DOHH2 (cell line): ENCODE measurements at regions not wholly inside any gene's neighbourhood (a gene's known extent, or its start where the extent isn't known, plus 50 kb on each side); places are given as distances from the start of the nearest gene placed in this dataset.

Experiments used
- H3F3A ChIP-seq: fragments of 200-600 bp; sonication (generic), shearing (Covaris generic); 2 replicates; pipeline ENCODE4 v1.6.0; 2016; ENCODE audit warnings: antibody characterized with exemption, mild to moderate bottlenecking; ENCODE audit not compliant: control insufficient read depth, insufficient read depth
- H3K27ac ChIP-seq: fragments of 200-600 bp; sonication (generic); 2 replicates; pipeline ENCODE4 v1.5.1; 2014; ENCODE audit warnings: low read depth, mild to moderate bottlenecking, low read length, moderate library complexity
- H3K27me3 ChIP-seq: fragments of 200-600 bp; sonication (generic); 2 replicates; pipeline ENCODE4 v1.6.1; 2014; ENCODE audit warnings: mild to moderate bottlenecking, low read length, mixed read lengths; ENCODE audit not compliant: control insufficient read depth
- H3K36me3 ChIP-seq: fragments of 200-600 bp; sonication (generic); 2 replicates; pipeline ENCODE4 v1.6.1; 2014; ENCODE audit warnings: mild to moderate bottlenecking, low read length, moderate library complexity, mixed read lengths; ENCODE audit not compliant: control insufficient read depth
- H3K4me1 ChIP-seq: fragments of 200-600 bp; sonication (generic); 2 replicates; pipeline ENCODE4 v1.6.1; 2014; ENCODE audit warnings: mild to moderate bottlenecking, low read length, mixed read lengths; ENCODE audit not compliant: control insufficient read depth
- H3K4me2 ChIP-seq: fragments of 200-600 bp; sonication (generic); 2 replicates; pipeline ENCODE4 v1.6.0; 2014; ENCODE audit warnings: mild to moderate bottlenecking, low read length, moderate library complexity
- H3K4me3 ChIP-seq: fragments of 200-600 bp; sonication (generic); 2 replicates; pipeline ENCODE4 v1.5.1; 2014; ENCODE audit warnings: mild to moderate bottlenecking, low read length, mixed read lengths
- H3K79me2 ChIP-seq: fragments of 200-600 bp; sonication (generic); 2 replicates; pipeline ENCODE4 v1.6.1; 2014; ENCODE audit warnings: mild to moderate bottlenecking, low read length, mixed read lengths; ENCODE audit not compliant: control insufficient read depth
- H3K9me2 ChIP-seq: fragments of 200-600 bp; sonication (generic); replicated peaks from 2 replicates; pipeline ENCODE4 v1.6.1; 2014; ENCODE audit warnings: mild to moderate bottlenecking, low read length, mixed read lengths; ENCODE audit not compliant: control insufficient read depth
- H3K9me3 ChIP-seq: fragments of 200-600 bp; sonication (generic); 2 replicates; pipeline ENCODE4 v1.6.1; 2014; ENCODE audit warnings: antibody characterized with exemption, low read length, mixed read lengths; ENCODE audit not compliant: control insufficient read depth, insufficient read depth
- H4K20me1 ChIP-seq: fragments of 200-600 bp; sonication (generic); 2 replicates; pipeline ENCODE4 v1.6.0; 2014; ENCODE audit warnings: low read depth, mild to moderate bottlenecking, antibody characterized with exemption, low read length, moderate library complexity; ENCODE audit not compliant: control insufficient read depth, insufficient read depth
- EZH2phosphoT487 ChIP-seq: fragments of 200-600 bp; sonication (generic); IDR thresholded peaks from 2 replicates; pipeline ENCODE4 v1.6.1; 2017; ENCODE audit warnings: borderline replicate concordance, mild to moderate bottlenecking, antibody characterized with exemption, low read length, moderate library complexity, mixed read lengths
- TF ChIP-seq, protein P1 (sequence below): fragments of 200-600 bp; sonication (generic); IDR thresholded peaks from one replicate; pipeline ENCODE4 v1.5.1; 2014; ENCODE audit warnings: antibody characterized with exemption, mild to moderate bottlenecking, low read depth, low read length; ENCODE audit not compliant: poor library complexity, severe bottlenecking

DNA sequence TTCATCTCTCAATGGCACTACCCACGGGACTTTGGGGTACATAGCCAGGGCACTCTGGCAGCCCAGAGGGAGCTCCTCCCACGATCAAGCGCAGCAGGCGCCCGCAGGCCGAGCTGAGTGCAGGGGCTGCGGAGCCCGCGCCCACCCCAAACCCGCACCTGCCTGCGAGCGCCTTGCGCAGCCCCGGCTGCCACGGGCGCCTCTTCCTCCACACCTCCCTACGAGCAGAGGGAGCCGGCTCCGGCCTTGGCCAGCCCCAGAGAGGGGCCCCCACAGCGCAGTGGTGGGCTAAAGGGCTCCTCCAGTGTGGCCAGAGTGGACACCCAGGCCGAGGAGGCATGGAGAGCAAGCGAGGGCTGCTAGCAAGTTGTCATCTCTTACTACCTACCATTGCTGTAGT, 165.2 kb downstream of the UBE2E3 start:
- no peak for TF ChIP-seq EZH2phosphoT487
- TF ChIP-seq, protein P1, sequence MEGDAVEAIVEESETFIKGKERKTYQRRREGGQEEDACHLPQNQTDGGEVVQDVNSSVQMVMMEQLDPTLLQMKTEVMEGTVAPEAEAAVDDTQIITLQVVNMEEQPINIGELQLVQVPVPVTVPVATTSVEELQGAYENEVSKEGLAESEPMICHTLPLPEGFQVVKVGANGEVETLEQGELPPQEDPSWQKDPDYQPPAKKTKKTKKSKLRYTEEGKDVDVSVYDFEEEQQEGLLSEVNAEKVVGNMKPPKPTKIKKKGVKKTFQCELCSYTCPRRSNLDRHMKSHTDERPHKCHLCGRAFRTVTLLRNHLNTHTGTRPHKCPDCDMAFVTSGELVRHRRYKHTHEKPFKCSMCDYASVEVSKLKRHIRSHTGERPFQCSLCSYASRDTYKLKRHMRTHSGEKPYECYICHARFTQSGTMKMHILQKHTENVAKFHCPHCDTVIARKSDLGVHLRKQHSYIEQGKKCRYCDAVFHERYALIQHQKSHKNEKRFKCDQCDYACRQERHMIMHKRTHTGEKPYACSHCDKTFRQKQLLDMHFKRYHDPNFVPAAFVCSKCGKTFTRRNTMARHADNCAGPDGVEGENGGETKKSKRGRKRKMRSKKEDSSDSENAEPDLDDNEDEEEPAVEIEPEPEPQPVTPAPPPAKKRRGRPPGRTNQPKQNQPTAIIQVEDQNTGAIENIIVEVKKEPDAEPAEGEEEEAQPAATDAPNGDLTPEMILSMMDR = no peak
- H3K9me3 ChIP-seq = peaks cover 4% of the 10 kb centered on the region; the same call in 1 of the 2 replicates

DNA sequence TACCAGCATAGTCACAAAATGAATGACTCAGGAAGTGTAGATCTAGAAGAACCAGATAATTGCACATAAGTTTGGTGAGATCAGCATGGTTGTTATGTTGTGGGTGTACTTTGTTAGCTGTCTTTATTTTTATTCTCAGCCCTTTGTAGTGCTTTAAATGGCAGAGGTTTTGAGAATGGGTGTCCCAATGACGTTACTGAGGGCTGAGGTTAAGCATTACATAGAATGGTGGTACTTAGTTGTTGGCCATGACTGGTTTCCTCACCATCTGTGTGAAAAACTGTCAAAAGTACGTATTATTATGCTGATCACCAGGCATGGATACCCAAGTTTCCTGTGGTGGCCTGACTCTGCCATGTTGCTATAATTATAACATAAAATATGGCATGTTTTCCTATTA, 165.8 kb downstream of the UBE2E3 start:
- H3K79me2 ChIP-seq = no peaks in the 10 kb centered on the region
- H3K4me2 ChIP-seq = no peak overlapping the region
- no peaks in the 10 kb centered on the region for H3K9me2 ChIP-seq
- H3K9me3 ChIP-seq = peaks cover 4% of the 10 kb centered on the region; the same call in 1 of the 2 replicates
- no peak overlapping the region for H3K27ac ChIP-seq
- no peaks in the 10 kb centered on the region for H3K4me1 ChIP-seq
- H3K36me3 ChIP-seq = no peaks in the 10 kb centered on the region
- H3K4me3 ChIP-seq = no peak overlapping the region
- no peaks in the 10 kb centered on the region for H3F3A ChIP-seq
- H4K20me1 ChIP-seq = no peaks in the 10 kb centered on the region
- TF ChIP-seq, protein P1 = no peak
- no peak for TF ChIP-seq EZH2phosphoT487
- no peaks in the 10 kb centered on the region for H3K27me3 ChIP-seq

More for the DNA sequence above, 165.2 kb downstream of the UBE2E3 start:
- H3K4me2 ChIP-seq = no peak overlapping the region
- no peaks in the 10 kb centered on the region for H3K27me3 ChIP-seq
- no peaks in the 10 kb centered on the region for H3K4me1 ChIP-seq
- H4K20me1 ChIP-seq = no peaks in the 10 kb centered on the region
- H3K4me3 ChIP-seq = no peak overlapping the region
- no peak overlapping the region for H3K27ac ChIP-seq
- H3K9me2 ChIP-seq = no peaks in the 10 kb centered on the region
- H3K36me3 ChIP-seq = no peaks in the 10 kb centered on the region
- no peaks in the 10 kb centered on the region for H3F3A ChIP-seq
- no peaks in the 10 kb centered on the region for H3K79me2 ChIP-seq

DNA sequence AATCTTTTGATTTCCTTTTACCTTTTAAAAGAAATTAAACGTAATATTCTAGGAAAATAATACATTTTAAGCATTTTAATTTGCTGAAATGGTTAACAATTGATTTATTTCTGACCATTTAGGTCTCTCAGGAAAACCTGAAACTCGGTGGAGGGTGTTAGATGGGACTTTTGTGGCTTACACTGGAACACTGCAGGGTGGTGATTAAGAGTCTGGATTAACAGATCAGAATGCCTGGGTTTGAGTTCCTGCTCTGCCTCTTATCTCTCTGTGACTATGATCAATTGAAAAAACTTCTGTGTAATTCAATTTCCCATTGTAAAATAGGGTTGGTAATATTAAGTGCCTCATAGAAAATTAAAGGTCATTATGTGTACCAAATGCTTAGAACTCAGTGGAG, 168.7 kb downstream of the UBE2E3 start:
- H3K4me3 ChIP-seq = no peak overlapping the region
- TF ChIP-seq, protein P1 = no peak
- no peak for TF ChIP-seq EZH2phosphoT487
- H3K9me3 ChIP-seq = peaks cover 4% of the 10 kb centered on the region; the same call in 1 of the 2 replicates
- no peaks in the 10 kb centered on the region for H3K4me1 ChIP-seq
- H3K79me2 ChIP-seq = no peaks in the 10 kb centered on the region
- no peaks in the 10 kb centered on the region for H3K27me3 ChIP-seq
- H3K4me2 ChIP-seq = no peak overlapping the region
- H3K9me2 ChIP-seq = no peaks in the 10 kb centered on the region
- H4K20me1 ChIP-seq = no peaks in the 10 kb centered on the region
- no peak overlapping the region for H3K27ac ChIP-seq
- no peaks in the 10 kb centered on the region for H3K36me3 ChIP-seq
- H3F3A ChIP-seq = no peaks in the 10 kb centered on the region
